ENCODE measurements at regions not wholly inside any gene's neighbourhood (a gene's known extent, or its start where the extent isn't known, plus 50 kb on each side); places are given as distances from the start of the nearest gene placed in this dataset.

- no peaks in the 10 kb centered on the region for H3K9me3 ChIP-seq (replicated peaks; ENCODE audit: insufficient read depth, low read length)
- H3K36me3 ChIP-seq (replicated peaks; ENCODE audit: insufficient read depth, low read length) = no peaks in the 10 kb centered on the region
- no peak overlapping the region for H3K4me2 ChIP-seq (ENCODE audit: low read depth, low read length)
- H3K4me1 ChIP-seq (ENCODE audit: low read length) = no peaks in the 10 kb centered on the region
- no peaks in the 10 kb centered on the region for H3K27me3 ChIP-seq (replicated peaks; ENCODE audit: insufficient read depth, low read length)
- H3K9me2 ChIP-seq (replicated peaks; ENCODE audit: insufficient read depth, low read length) = no peaks in the 10 kb centered on the region
- no peak for DNase-seq
- H3K4me3 ChIP-seq (ENCODE audit: low read length) = no peak overlapping the region
- no peak overlapping the region for H3K9ac ChIP-seq (ENCODE audit: low read length)
- no peaks in the 10 kb centered on the region for H4K20me1 ChIP-seq (ENCODE audit: insufficient read depth, low read length)
- H3F3A ChIP-seq (ENCODE audit: insufficient read depth, low read length) = no peaks in the 10 kb centered on the region
- H3K79me2 ChIP-seq (ENCODE audit: low read length) = no peaks in the 10 kb centered on the region
- H3K27ac ChIP-seq (ENCODE audit: low read length) = no peak overlapping the region
- no peak overlapping the region for H2AFZ ChIP-seq (ENCODE audit: low read length)
- no peak for TF ChIP-seq EZH2phosphoT487 (IDR thresholded peaks at IDR 0.05; ENCODE audit: low read length)
These were observed 55.3 kb upstream of the NRBF2 start for GRCh38 chr10:63077800-63078199.

- no peaks in the 10 kb centered on the region for H3K27me3 ChIP-seq (replicated peaks; ENCODE audit: insufficient read depth, low read length)
- TF ChIP-seq CTCF (IDR thresholded peaks at IDR 0.05; ENCODE audit: low read length) (no peak), EZH2 (optimal IDR thresholded peaks at IDR 0.05; ENCODE audit: low read depth, low read length) (no peak), EZH2phosphoT487 (IDR thresholded peaks at IDR 0.05; ENCODE audit: low read length) (no peak)
- no peak overlapping the region for H3K9ac ChIP-seq (ENCODE audit: low read length)
- no peaks in the 10 kb centered on the region; the same call in 1 of the 2 replicates for H3K4me1 ChIP-seq (ENCODE audit: low read length)
- no peaks in the 10 kb centered on the region for H3K79me2 ChIP-seq (ENCODE audit: low read length)
- H2AFZ ChIP-seq (ENCODE audit: low read length) = no peak overlapping the region
- no peak for DNase-seq
- no peaks in the 10 kb centered on the region for H3K9me3 ChIP-seq (replicated peaks; ENCODE audit: insufficient read depth, low read length)
- no peaks in the 10 kb centered on the region for H3K36me3 ChIP-seq (replicated peaks; ENCODE audit: insufficient read depth, low read length)
- no peaks in the 10 kb centered on the region for H4K20me1 ChIP-seq (ENCODE audit: insufficient read depth, low read length)
- no peak overlapping the region for H3K27ac ChIP-seq (ENCODE audit: low read length)
- no peak overlapping the region for H3K4me3 ChIP-seq (ENCODE audit: low read length)
- no peaks in the 10 kb centered on the region for H3F3A ChIP-seq (ENCODE audit: insufficient read depth, low read length)
- H3K9me2 ChIP-seq (replicated peaks; ENCODE audit: insufficient read depth, low read length) = no peaks in the 10 kb centered on the region
- H3K4me2 ChIP-seq (ENCODE audit: low read depth, low read length) = no peak overlapping the region
These were observed 60.2 kb upstream of the NRBF2 start for GRCh38 chr10:63072951-63073350.

DNA sequence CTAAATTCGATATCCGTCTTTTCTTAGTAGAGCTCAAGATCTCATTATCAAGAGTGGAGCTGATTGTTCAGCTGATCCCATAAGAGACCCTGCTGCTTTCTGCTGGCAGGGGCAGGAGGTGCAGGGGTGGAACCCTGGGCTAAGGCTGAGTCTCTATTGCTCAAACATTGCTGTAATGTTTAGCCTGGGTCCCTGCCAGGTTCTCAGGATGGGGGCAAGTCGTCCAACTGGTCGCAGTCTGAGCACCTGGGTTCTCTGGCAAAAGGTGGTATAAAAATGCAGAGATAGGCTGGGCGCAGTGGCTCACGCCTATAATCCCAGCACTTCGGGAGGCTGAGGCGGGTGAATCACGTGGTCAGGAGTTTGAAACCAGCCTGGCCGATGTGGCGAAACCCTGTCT, 62.0 kb upstream of the NRBF2 start:
- Histone ChIP-seq H3K9me2 (replicated peaks; ENCODE audit: insufficient read depth, low read length) (no peaks in the 10 kb centered on the region), H3K27ac (ENCODE audit: low read length) (no peak overlapping the region), H3F3A (ENCODE audit: insufficient read depth, low read length) (no peaks in the 10 kb centered on the region), H2AFZ (ENCODE audit: low read length) (no peak overlapping the region), H3K9me3 (replicated peaks; ENCODE audit: insufficient read depth, low read length) (no peaks in the 10 kb centered on the region), H3K4me1 (ENCODE audit: low read length) (no peaks in the 10 kb centered on the region; the same call in 1 of the 2 replicates), H3K4me3 (ENCODE audit: low read length) (no peak overlapping the region), H3K36me3 (replicated peaks; ENCODE audit: insufficient read depth, low read length) (no peaks in the 10 kb centered on the region), H3K79me2 (ENCODE audit: low read length) (no peaks in the 10 kb centered on the region), H3K27me3 (replicated peaks; ENCODE audit: insufficient read depth, low read length) (no peaks in the 10 kb centered on the region), H3K9ac (ENCODE audit: low read length) (no peak overlapping the region), H4K20me1 (ENCODE audit: insufficient read depth, low read length) (no peaks in the 10 kb centered on the region), H3K4me2 (ENCODE audit: low read depth, low read length) (no peak overlapping the region)
- no peak for DNase-seq
- TF ChIP-seq EZH2phosphoT487 (IDR thresholded peaks at IDR 0.05; ENCODE audit: low read length) = no peak
- TF ChIP-seq CTCF (IDR thresholded peaks at IDR 0.05; ENCODE audit: low read length) = no peak
- TF ChIP-seq EZH2 (optimal IDR thresholded peaks at IDR 0.05; ENCODE audit: low read depth, low read length) = no peak

GRCh38 chr10:63069318-63069717, 63.8 kb upstream of the NRBF2 start:
- no peaks in the 10 kb centered on the region for H3K36me3 ChIP-seq (replicated peaks; ENCODE audit: insufficient read depth, low read length)
- no peak overlapping the region for H3K9ac ChIP-seq (ENCODE audit: low read length)
- H3K9me3 ChIP-seq (replicated peaks; ENCODE audit: insufficient read depth, low read length) = no peaks in the 10 kb centered on the region
- no peak overlapping the region for H3K4me3 ChIP-seq (ENCODE audit: low read length)
- H2AFZ ChIP-seq (ENCODE audit: low read length) = no peak overlapping the region
- no peaks in the 10 kb centered on the region for H3K79me2 ChIP-seq (ENCODE audit: low read length)
- H3K4me1 ChIP-seq (ENCODE audit: low read length) = no peaks in the 10 kb centered on the region; the same call in 1 of the 2 replicates
- no peak for DNase-seq
- no peaks in the 10 kb centered on the region for H3K9me2 ChIP-seq (replicated peaks; ENCODE audit: insufficient read depth, low read length)
- H3K4me2 ChIP-seq (ENCODE audit: low read depth, low read length) = no peak overlapping the region
- H3K27me3 ChIP-seq (replicated peaks; ENCODE audit: insufficient read depth, low read length) = no peaks in the 10 kb centered on the region
- no peaks in the 10 kb centered on the region for H4K20me1 ChIP-seq (ENCODE audit: insufficient read depth, low read length)
- H3K27ac ChIP-seq (ENCODE audit: low read length) = no peak overlapping the region
- no peak for TF ChIP-seq EZH2 (optimal IDR thresholded peaks at IDR 0.05; ENCODE audit: low read depth, low read length)
- no peak for TF ChIP-seq CTCF (IDR thresholded peaks at IDR 0.05; ENCODE audit: low read length)
- no peak for TF ChIP-seq EZH2phosphoT487 (IDR thresholded peaks at IDR 0.05; ENCODE audit: low read length)
- H3F3A ChIP-seq (ENCODE audit: insufficient read depth, low read length) = no peaks in the 10 kb centered on the region
